ENCODE measurements at regions not wholly inside any gene's neighbourhood (a gene's known extent, or its start where the extent isn't known, plus 50 kb on each side); places are given as distances from the start of the nearest gene placed in this dataset.
A peak's percentile ranks its signal among the peaks of the same experiment; 100 is the strongest.
"Not testable (repeated sequence)": the region's sequence is repeated elsewhere in the genome, so short reads cannot be mapped to it uniquely, and the experiment has no call there.

DNA sequence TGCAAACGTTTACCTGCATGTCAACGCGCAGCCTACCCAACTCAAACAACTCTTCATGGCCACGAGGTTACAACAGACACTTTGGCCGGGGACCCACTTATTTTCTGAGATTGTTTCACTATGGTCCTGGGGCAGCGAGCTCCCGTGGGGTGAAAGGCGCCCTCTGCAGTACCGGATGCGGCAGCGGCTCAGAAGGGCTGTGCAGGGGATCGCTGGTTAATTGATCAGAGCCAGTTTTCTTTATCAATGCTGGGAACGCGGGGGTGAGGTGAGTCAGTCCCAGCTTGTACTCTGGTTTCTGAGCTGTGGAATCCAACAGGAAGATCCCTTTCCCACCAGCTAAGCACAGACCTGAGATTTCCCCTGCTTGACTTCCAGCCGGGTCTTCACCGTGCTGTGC, 366.5 kb upstream of the KLF6 start:
- H3K4me1 ChIP-seq = no peaks in the 10 kb centered on the region
- H3K27ac ChIP-seq = no peak overlapping the region
- no peaks in the 10 kb centered on the region for H3K27me3 ChIP-seq
- H3K4me3 ChIP-seq = no peak overlapping the region
- no peaks in the 10 kb centered on the region for H3K9me3 ChIP-seq (replicated peaks)
- H3K36me3 ChIP-seq = no peaks in the 10 kb centered on the region
- DNase-seq = no peak

- Histone ChIP-seq H3K27me3 (no peaks in the 10 kb centered on the region), H3K4me3 (no peak overlapping the region), H3K9me3 (replicated peaks) (no peaks in the 10 kb centered on the region), H3K27ac (no peak overlapping the region), H3K36me3 (no peaks in the 10 kb centered on the region), H3K4me1 (no peaks in the 10 kb centered on the region)
- DNase-seq = no peak
These were observed 365.7 kb upstream of the KLF6 start for GRCh38 chr10:4150676-4151075.

GRCh38 chr10:4149460-4149859, 364.5 kb upstream of the KLF6 start:
- peak in 1 of 2 experiments; percentile 2 for DNase-seq
- H3K36me3 ChIP-seq; H3K9me3 ChIP-seq (replicated peaks): not testable (repeated sequence)

GRCh38 chr10:4147245-4147644, 362.2 kb upstream of the KLF6 start:
- no peak for DNase-seq
- Histone ChIP-seq H3K27ac (no peak overlapping the region), H3K9me3 (replicated peaks) (no peaks in the 10 kb centered on the region), H3K4me1 (no peaks in the 10 kb centered on the region), H3K36me3 (no peaks in the 10 kb centered on the region), H3K27me3 (no peaks in the 10 kb centered on the region), H3K4me3 (no peak overlapping the region)

More at GRCh38 chr10:4149460-4149859, 364.5 kb upstream of the KLF6 start:
- H3K4me3 ChIP-seq, H3K4me1 ChIP-seq, H3K27me3 ChIP-seq, H3K27ac ChIP-seq: not testable (repeated sequence)

DNA sequence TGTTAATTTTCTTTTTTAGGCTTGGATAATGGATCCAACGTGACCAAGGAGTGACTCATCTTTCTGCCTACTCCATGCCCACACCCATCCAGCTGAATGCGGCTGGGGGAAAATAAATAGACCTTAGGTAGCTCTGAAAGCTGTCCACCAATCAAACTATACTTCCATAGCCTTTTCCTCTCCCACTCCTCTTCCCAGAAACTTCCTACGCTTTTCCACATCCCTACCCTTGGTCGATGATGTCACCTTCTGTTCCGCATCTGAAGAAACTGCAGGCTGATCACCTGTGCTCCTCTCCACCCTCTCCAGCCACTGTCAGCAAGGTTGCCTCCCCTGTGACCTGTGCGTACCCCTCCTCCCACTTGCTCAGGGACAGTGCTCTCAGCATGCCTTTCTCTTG, 359.8 kb upstream of the KLF6 start:
- no peak overlapping the region for H3K27ac ChIP-seq
- no peaks in the 10 kb centered on the region for H3K9me3 ChIP-seq (replicated peaks)
- no peak for DNase-seq
- no peaks in the 10 kb centered on the region for H3K4me1 ChIP-seq
- H3K4me3 ChIP-seq = no peak overlapping the region
- H3K27me3 ChIP-seq = no peaks in the 10 kb centered on the region
- H3K36me3 ChIP-seq = no peaks in the 10 kb centered on the region

DNA sequence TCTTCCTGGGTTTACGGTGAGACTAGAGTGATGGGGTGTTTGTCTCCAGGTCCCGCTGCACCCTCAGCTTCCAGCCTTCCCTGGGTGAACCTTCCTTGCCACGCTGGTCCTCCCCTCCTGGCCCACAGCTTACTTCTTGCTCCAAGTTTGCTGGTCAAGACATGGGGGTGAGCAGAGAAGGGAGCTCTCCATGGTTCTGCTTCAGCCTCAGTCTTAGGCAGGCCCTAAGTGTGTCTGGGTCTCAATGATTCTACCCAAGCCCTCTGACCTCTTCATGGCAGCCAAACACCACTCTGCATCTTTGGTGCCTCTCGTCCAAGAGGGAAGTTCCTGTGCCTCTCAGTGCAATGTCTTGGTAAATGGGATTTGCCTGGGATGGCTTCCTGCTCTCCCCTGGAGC, 356.5 kb upstream of the KLF6 start:
- Histone ChIP-seq H3K4me1 (no peaks in the 10 kb centered on the region), H3K4me3 (no peak overlapping the region), H3K27ac (no peak overlapping the region), H3K9me3 (replicated peaks) (no peaks in the 10 kb centered on the region), H3K36me3 (no peaks in the 10 kb centered on the region), H3K27me3 (no peaks in the 10 kb centered on the region)
- peak; percentile 5 to 22 for DNase-seq

- Histone ChIP-seq H3K27ac (no peak overlapping the region), H3K4me3 (no peak overlapping the region), H3K27me3 (no peaks in the 10 kb centered on the region), H3K36me3 (no peaks in the 10 kb centered on the region), H3K4me1 (no peaks in the 10 kb centered on the region), H3K9me3 (replicated peaks) (no peaks in the 10 kb centered on the region)
- no peak for DNase-seq
These were observed 353.2 kb upstream of the KLF6 start for GRCh38 chr10:4138146-4138721.

DNA sequence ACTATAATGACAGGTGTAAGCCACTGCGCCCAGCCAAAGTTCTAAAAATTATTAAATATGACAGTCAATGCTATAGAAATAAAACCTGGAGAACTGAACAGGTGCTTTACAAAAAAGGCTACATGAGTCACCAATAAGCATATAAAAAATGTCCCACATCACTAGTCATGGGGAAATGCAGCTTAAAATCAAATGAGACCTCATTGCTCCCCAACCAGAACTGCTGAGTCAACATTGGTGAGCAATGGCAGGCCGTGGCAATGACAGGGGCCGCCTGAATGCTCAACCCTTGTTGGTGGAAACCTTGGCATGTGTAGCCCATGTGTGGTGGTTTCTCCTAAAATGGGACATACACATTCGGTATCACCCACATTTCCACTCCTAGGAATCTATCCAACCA, 352.3 kb upstream of the KLF6 start:
- no peak overlapping the region for H3K4me3 ChIP-seq
- H3K36me3 ChIP-seq = no peaks in the 10 kb centered on the region
- H3K9me3 ChIP-seq (replicated peaks) = no peaks in the 10 kb centered on the region
- no peak overlapping the region for H3K27ac ChIP-seq
- H3K4me1 ChIP-seq = no peaks in the 10 kb centered on the region
- no peaks in the 10 kb centered on the region for H3K27me3 ChIP-seq
- no peak for DNase-seq

- no peaks in the 10 kb centered on the region for H3K27me3 ChIP-seq
- no peaks in the 10 kb centered on the region for H3K36me3 ChIP-seq
- H3K9me3 ChIP-seq (replicated peaks) = no peaks in the 10 kb centered on the region
- H3K4me3 ChIP-seq = no peak overlapping the region
- no peak overlapping the region for H3K27ac ChIP-seq
- no peak for DNase-seq
- no peaks in the 10 kb centered on the region; the same call in 1 of the 2 replicates for H3K4me1 ChIP-seq
These were observed 351.1 kb upstream of the KLF6 start for GRCh38 chr10:4136121-4136520.

- Histone ChIP-seq H3K27ac (no peak overlapping the region), H3K9me3 (replicated peaks) (no peaks in the 10 kb centered on the region), H3K4me1 (no peaks in the 10 kb centered on the region; the same call in 1 of the 2 replicates), H3K36me3 (no peaks in the 10 kb centered on the region), H3K4me3 (no peak overlapping the region), H3K27me3 (no peaks in the 10 kb centered on the region)
- no peak for DNase-seq
These were observed 347.2 kb upstream of the KLF6 start for GRCh38 chr10:4132216-4132556.

DNA sequence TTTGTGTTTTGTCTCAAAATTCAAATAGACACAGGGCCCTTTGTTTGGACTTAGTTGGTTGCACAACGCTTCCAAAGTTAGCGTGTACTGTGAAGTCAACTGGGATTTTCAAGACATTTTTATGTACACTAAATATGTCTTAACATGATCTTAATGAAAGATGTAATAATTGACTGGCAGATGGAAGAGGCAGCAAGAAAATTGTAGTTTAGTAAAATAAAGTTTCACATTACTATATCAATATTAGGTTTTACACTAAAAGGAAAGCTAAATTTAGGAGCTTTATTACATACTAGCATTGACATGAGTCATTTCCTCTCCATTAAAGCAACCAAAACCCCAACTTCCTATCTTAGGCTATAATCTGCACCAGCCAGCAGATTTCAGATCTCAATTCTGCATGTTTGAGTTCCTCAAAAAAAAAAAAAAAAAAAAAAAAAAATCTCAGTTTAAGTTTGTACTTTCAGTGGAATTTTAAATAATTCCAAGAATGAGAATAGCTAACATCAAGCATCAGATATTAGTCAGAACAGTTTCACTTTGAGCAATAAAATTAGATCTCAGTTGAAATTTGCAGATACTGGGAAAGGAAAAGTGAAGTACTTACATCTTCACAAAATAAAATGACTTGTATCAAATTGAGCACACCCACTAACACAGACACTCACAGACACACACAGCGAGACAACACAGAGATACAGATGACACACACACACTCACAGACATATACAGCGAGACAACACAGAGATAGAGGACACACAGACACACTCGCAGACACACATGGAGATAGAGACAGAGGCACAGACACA, 346.6 kb upstream of the KLF6 start:
- Histone ChIP-seq H3K27me3 (no peaks in the 10 kb centered on the region), H3K4me1 (no peaks in the 10 kb centered on the region; the same call in 1 of the 2 replicates), H3K27ac (no peak overlapping the region), H3K36me3 (no peaks in the 10 kb centered on the region), H3K4me3 (no peak overlapping the region), H3K9me3 (replicated peaks) (no peaks in the 10 kb centered on the region)
- peak in 1 of 2 experiments; percentile 30 for DNase-seq

DNA sequence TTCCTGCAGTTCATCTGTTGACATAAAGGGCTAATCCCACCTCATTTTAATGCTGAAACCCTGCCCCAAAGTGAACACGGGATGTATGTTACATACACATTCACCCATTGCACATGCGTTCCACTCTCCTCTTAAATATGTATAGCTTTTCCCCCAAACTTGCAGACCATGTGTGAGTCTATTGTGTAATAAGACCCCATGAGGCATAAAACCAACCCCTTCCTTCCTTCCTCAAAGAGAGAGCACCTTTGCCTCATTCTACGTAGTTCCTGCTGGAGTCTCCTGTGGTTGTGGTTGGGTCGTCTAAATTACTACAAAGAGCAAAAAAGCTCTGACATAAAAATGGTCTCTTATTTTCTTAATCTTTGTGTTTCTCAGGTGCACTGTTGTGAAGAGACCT, 345.7 kb upstream of the KLF6 start:
- no peak for DNase-seq
- Histone ChIP-seq H3K9me3 (replicated peaks) (no peaks in the 10 kb centered on the region), H3K4me3 (no peak overlapping the region), H3K36me3 (no peaks in the 10 kb centered on the region), H3K4me1 (no peaks in the 10 kb centered on the region; the same call in 1 of the 2 replicates), H3K27ac (no peak overlapping the region), H3K27me3 (no peaks in the 10 kb centered on the region)

DNA sequence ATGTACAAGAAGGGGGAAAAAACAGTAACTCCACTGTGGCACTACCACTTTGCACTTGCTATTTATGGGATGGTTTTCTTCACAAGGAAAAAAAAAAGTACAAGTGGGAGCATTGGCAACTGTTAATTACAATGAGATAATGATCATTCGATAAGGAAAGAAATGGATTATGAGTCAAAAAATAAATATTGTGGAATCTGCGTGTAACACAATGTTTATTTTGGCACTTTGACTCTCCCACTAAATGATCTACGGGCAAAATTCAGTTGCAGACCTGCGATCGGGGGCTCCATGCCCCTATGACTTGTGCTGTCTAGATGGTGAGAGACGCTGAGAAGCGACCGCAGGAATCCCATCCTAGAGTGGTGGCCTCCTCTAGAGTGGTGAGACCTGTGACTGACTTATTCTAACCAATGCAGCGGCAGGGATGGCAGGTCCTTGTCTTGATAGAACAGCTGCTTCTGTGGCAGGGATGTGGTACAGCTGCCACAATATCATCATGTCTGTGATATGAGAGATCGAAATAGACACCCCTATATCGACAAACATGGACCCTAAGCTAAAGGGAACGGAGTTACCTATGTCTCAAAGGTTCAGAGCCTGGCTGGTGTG, 345.0 kb upstream of the KLF6 start:
- Histone ChIP-seq H3K4me3 (no peak overlapping the region), H3K36me3 (no peaks in the 10 kb centered on the region), H3K27ac (no peak overlapping the region), H3K4me1 (no peaks in the 10 kb centered on the region; the same call in 1 of the 2 replicates), H3K27me3 (no peaks in the 10 kb centered on the region), H3K9me3 (replicated peaks) (no peaks in the 10 kb centered on the region)
- no peak for DNase-seq

GRCh38 chr10:4127518-4128315, 342.7 kb upstream of the KLF6 start:
- no peak overlapping the region for H3K27ac ChIP-seq
- no peaks in the 10 kb centered on the region; the same call in 1 of the 2 replicates for H3K4me1 ChIP-seq
- DNase-seq = no peak
- H3K27me3 ChIP-seq = no peaks in the 10 kb centered on the region
- H3K36me3 ChIP-seq = no peaks in the 10 kb centered on the region
- no peak overlapping the region for H3K4me3 ChIP-seq
- H3K9me3 ChIP-seq (replicated peaks) = no peaks in the 10 kb centered on the region

- DNase-seq = no peak
- Histone ChIP-seq H3K9me3 (replicated peaks) (no peaks in the 10 kb centered on the region), H3K27me3 (no peaks in the 10 kb centered on the region), H3K4me1 (no peaks in the 10 kb centered on the region), H3K4me3 (no peak overlapping the region), H3K36me3 (no peaks in the 10 kb centered on the region), H3K27ac (no peak overlapping the region)
These were observed 340.8 kb upstream of the KLF6 start for GRCh38 chr10:4125776-4126175.
